Astrocyte of the cerebellum (primary cell): ENCODE measurements at regions not wholly inside any gene's neighbourhood (a gene's known extent, or its start where the extent isn't known, plus 50 kb on each side); places are given as distances from the start of the nearest gene placed in this dataset.

Source experiments
- DNase-seq: peaks from one replicate; pipeline ENCODE4 v3.0.0-alpha.2; 2011; ENCODE audit warnings: low read depth
- H3K4me3 ChIP-seq: 2 replicates; pipeline ENCODE4 v1.5.1; 2011; ENCODE audit warnings: mild to moderate bottlenecking, low read depth, low read length, moderate library complexity
- in situ Hi-C: cut with HindIII; loops from 2 replicates; pipeline ENCODE4 v1.10.0; 2017; ENCODE audit warnings: low sequenced_read_pairs
- TF ChIP-seq, protein P1 (sequence below): IDR thresholded peaks from 2 replicates; pipeline ENCODE4 v1.5.1; 2012; ENCODE audit warnings: low read length, low read depth, moderate library complexity, mild to moderate bottlenecking; ENCODE audit errors: missing control alignments

DNA sequence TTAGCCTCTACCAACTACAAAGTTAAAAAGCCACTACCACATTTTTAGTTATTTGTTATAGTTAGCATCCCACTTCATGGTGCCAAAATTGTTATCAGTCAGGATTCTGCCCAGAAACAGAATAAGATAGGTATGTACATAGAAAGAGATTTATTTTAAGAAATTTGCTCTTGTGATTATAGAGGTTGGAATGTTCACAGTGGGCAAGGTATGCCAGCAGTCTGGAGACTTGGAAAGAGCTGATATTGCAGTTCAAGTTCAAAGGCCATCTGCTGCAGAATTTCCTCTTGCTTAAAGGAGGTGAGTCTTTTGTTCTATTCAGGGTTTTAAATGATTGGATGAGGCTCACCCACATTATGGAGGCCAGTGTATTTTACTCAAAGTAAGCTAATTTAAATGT, 143.8 kb upstream of the POU1F1 start:
- in situ Hi-C loops: no loop called here
- no peak for DNase-seq
- TF ChIP-seq, protein P1, sequence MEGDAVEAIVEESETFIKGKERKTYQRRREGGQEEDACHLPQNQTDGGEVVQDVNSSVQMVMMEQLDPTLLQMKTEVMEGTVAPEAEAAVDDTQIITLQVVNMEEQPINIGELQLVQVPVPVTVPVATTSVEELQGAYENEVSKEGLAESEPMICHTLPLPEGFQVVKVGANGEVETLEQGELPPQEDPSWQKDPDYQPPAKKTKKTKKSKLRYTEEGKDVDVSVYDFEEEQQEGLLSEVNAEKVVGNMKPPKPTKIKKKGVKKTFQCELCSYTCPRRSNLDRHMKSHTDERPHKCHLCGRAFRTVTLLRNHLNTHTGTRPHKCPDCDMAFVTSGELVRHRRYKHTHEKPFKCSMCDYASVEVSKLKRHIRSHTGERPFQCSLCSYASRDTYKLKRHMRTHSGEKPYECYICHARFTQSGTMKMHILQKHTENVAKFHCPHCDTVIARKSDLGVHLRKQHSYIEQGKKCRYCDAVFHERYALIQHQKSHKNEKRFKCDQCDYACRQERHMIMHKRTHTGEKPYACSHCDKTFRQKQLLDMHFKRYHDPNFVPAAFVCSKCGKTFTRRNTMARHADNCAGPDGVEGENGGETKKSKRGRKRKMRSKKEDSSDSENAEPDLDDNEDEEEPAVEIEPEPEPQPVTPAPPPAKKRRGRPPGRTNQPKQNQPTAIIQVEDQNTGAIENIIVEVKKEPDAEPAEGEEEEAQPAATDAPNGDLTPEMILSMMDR: no peak
- H3K4me3 ChIP-seq: no peak overlapping the region

DNA sequence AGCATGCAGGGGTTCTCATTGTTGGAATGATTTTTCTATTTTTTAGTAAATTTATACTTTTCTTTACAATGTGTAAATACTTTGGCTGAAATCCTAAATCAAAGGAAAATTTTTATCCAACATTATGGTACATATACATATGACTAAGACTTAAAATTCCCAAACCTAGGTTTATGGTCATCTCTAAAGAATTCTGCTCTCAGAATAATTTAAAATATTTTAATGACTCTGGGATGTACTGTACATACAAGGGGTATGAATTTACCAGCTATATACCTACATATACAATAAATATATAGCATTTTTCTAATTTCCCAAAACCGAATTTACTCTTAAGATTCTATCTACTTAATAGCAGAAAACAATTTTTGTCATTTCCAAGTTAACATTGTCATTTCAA, 137.9 kb upstream of the POU1F1 start:
- H3K4me3 ChIP-seq: no peak overlapping the region
- TF ChIP-seq, protein P1: no peak
- no peak for DNase-seq
- in situ Hi-C loops: no loop called here

DNA sequence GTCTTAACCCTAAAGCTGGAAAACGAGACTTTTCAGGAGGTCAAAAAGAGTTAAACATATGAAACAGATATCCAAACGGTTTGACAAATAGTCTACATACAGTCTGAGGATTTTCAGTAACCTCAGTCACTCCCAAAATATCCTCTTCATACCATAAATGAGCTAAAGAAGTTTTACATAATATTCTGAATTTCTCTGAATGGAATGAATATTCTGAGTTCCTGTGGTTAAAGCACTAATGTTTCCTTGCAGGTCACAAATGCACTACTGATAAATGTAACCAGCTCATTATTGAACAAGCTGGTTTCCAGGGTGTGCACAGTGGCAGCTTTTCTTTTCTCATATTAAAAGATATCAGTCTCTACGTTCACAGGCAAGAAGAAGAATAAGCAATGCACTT, 137.4 kb upstream of the POU1F1 start:
- in situ Hi-C loops: no loop called here
- TF ChIP-seq, protein P1: no peak
- no peak for DNase-seq
- H3K4me3 ChIP-seq: no peak overlapping the region

DNA sequence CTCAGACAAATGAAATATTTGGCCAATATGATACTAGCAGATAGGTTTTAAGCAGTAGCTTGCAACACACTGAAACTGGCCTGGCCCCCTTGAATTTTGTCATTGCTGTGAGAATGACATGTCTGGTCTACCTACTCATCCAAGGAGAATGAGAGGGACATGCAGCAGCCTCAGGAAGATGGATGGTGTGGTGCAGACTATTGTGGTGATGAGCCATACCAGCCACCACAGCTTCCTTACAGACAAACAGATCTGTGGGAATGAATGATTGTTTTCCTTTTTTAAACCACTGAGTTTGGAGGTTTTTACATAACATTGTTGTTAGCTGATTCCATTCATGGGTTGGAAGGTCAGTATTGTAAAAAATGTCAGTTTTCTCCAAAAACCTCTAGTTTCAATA, 133.7 kb upstream of the POU1F1 start:
- no peak for DNase-seq
- H3K4me3 ChIP-seq: no peak overlapping the region
- TF ChIP-seq, protein P1: no peak
- in situ Hi-C loops: no loop called here

DNA sequence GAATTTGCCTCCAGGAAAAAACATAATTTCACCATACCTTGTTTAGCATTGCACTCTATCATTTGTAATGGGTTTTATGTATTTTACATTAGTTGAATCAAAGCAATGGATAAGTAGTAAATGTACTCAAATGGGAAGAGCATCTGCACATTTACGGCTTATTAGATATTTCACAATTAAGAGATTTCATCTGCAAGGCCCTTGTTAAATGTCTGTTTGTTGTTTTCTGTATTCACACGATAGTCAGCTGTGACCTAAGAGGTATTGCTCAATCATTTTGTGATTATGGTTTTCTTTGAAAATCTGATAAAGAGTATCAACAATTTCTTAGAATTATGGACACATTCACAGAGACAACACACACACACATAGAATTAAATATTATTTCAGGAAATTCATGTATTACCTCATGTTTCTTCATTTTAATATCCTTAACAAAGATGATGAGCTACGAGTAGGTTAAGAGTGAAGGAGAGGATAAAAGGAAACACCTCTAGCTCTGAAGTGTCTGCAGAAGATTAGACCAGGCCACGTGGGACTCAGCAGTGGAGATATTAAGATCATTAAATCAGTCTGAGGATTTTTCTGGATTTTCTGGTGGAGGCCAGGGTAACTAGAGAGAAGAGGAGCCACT, 121.9 kb upstream of the POU1F1 start:
- no peak overlapping the region for H3K4me3 ChIP-seq
- TF ChIP-seq, protein P1: no peak
- DNase-seq: no peak
- in situ Hi-C loops: no loop called here

- H3K4me3 ChIP-seq: no peak overlapping the region
- TF ChIP-seq, protein P1: no peak
- in situ Hi-C loops: no loop called here
- no peak for DNase-seq
Measured at GRCh38 chr3:87397211-87397610, 120.8 kb upstream of the POU1F1 start.
